ENCODE measurements at regions not wholly inside any gene's neighbourhood (a gene's known extent, or its start where the extent isn't known, plus 50 kb on each side); places are given as distances from the start of the nearest gene placed in this dataset.

- DNase-seq (ENCODE audit: low spot score) = no peak
These were observed 148.4 kb downstream of the TBX18 start for GRCh38 chr6:84615987-84616386.

DNA sequence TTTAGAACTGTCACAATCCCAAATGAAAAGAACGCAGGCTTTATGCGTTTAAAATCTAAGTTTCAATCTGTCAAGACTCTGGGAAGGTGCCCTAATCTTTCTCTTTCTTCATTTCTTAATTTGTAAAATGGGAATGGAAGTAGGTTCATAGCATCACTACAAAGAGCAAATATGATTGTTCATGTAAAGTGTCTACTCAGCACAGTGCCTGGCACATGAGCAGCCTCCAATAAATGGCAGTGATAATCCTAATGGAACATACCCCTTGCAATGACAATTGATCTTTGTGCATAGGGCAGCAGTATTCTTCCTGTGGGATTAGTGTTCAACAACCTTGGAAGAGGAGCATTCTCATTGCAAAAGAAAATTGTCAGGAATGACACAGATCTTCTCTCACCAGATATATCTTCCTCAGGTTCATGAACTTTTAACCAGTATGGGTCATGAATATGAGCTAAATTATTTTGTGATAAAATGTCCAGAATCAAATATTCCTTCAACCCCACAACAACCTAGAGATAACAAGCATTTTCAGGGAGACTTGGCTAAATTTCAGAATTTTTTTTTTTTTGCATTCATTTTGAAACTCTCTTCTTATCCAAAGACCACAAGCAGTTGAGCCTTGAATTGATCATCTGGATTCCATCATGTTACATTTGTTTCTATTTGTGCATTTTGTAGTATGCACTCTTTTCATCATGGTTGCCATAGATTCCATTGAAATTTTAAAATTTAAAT is 149.1 kb downstream of the TBX18 start:
- Histone ChIP-seq H3K4me3 (no peak overlapping the region), H4K20me1 (ENCODE audit: insufficient read depth, poor library complexity, severe bottlenecking) (no peaks in the 10 kb centered on the region)
- 78% methylated on average over 2 of the region's 2 CpGs for WGBS (ENCODE audit: low lambda C conversion rate, missing lambda C conversion rate)

More at GRCh38 chr6:84615987-84616386, 148.4 kb downstream of the TBX18 start:
- Histone ChIP-seq H4K20me1 (ENCODE audit: insufficient read depth, poor library complexity, severe bottlenecking) (no peaks in the 10 kb centered on the region), H3K36me3 (replicated peaks; ENCODE audit: insufficient read depth, low read depth) (no peaks in the 10 kb centered on the region), H3K27me3 (peaks cover 3% of the 10 kb centered on the region), H3K4me3 (no peak overlapping the region), H3K9me2 (replicated peaks; ENCODE audit: insufficient read depth) (no peaks in the 10 kb centered on the region), H3K79me2 (no peaks in the 10 kb centered on the region), H3K4me2 (no peak overlapping the region), H3K4me1 (ENCODE audit: insufficient read depth) (no peaks in the 10 kb centered on the region), H3K9me3 (ENCODE audit: low read depth) (no peaks in the 10 kb centered on the region), H3K27ac (no peak overlapping the region), H2AFZ (no peak overlapping the region)
- WGBS (ENCODE audit: low lambda C conversion rate, missing lambda C conversion rate) = 82% methylated on average over 2 of the region's 2 CpGs
- TF ChIP-seq, protein P1, sequence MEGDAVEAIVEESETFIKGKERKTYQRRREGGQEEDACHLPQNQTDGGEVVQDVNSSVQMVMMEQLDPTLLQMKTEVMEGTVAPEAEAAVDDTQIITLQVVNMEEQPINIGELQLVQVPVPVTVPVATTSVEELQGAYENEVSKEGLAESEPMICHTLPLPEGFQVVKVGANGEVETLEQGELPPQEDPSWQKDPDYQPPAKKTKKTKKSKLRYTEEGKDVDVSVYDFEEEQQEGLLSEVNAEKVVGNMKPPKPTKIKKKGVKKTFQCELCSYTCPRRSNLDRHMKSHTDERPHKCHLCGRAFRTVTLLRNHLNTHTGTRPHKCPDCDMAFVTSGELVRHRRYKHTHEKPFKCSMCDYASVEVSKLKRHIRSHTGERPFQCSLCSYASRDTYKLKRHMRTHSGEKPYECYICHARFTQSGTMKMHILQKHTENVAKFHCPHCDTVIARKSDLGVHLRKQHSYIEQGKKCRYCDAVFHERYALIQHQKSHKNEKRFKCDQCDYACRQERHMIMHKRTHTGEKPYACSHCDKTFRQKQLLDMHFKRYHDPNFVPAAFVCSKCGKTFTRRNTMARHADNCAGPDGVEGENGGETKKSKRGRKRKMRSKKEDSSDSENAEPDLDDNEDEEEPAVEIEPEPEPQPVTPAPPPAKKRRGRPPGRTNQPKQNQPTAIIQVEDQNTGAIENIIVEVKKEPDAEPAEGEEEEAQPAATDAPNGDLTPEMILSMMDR (IDR thresholded peaks at IDR 0.05; ENCODE audit: poor library complexity) = no peak
- TF ChIP-seq EZH2 (IDR thresholded peaks at IDR 0.05; ENCODE audit: borderline replicate concordance) (no peak), EZH2phosphoT487 (IDR thresholded peaks at IDR 0.05; ENCODE audit: low read depth, severe bottlenecking, unreplicated experiment) (no peak)

DNA sequence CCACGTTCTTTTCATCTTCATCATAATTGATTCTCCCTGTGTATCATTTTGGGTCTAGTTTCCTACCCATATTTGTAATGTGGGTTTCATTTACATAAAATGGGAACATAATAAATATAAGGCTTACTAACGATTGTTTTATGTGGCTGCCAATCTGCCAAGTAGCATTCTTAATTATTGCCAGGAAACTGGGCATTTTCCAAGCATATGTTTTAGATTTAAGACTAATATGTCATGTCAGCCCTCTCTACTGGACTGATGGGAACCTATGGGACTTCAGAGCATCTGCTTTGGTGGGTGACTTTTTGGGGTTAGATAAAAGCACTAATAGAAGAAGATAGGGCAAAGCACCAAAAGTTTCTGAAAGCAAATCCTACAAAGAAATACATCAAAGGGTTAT is 157.5 kb downstream of the TBX18 start:
- H2AFZ ChIP-seq = no peak overlapping the region

More for the DNA sequence above, 149.1 kb downstream of the TBX18 start:
- Histone ChIP-seq H3K36me3 (replicated peaks; ENCODE audit: insufficient read depth, low read depth) (no peaks in the 10 kb centered on the region), H3K27me3 (peaks cover 3% of the 10 kb centered on the region), H3K79me2 (no peaks in the 10 kb centered on the region), H3K4me1 (ENCODE audit: insufficient read depth) (no peaks in the 10 kb centered on the region), H3K9me2 (replicated peaks; ENCODE audit: insufficient read depth) (no peaks in the 10 kb centered on the region), H2AFZ (no peak overlapping the region), H3K4me2 (no peak overlapping the region), H3K9me3 (ENCODE audit: low read depth) (no peaks in the 10 kb centered on the region), H3K27ac (no peak overlapping the region)
- TF ChIP-seq, protein P1 (IDR thresholded peaks at IDR 0.05; ENCODE audit: poor library complexity) = no peak
- TF ChIP-seq EZH2 (IDR thresholded peaks at IDR 0.05; ENCODE audit: borderline replicate concordance) = no peak
- no peak for TF ChIP-seq EZH2phosphoT487 (IDR thresholded peaks at IDR 0.05; ENCODE audit: low read depth, severe bottlenecking, unreplicated experiment)
- DNase-seq (ENCODE audit: low spot score) = no peak

More for the DNA sequence above, 157.5 kb downstream of the TBX18 start:
- Histone ChIP-seq H3K27me3 (no peaks in the 10 kb centered on the region), H3K4me3 (no peak overlapping the region), H3K79me2 (no peaks in the 10 kb centered on the region), H3K4me1 (ENCODE audit: insufficient read depth) (no peaks in the 10 kb centered on the region), H3K9me3 (ENCODE audit: low read depth) (no peaks in the 10 kb centered on the region), H4K20me1 (ENCODE audit: insufficient read depth, poor library complexity, severe bottlenecking) (no peaks in the 10 kb centered on the region), H3K36me3 (replicated peaks; ENCODE audit: insufficient read depth, low read depth) (no peaks in the 10 kb centered on the region), H3K4me2 (no peak overlapping the region), H3K9me2 (replicated peaks; ENCODE audit: insufficient read depth) (no peaks in the 10 kb centered on the region), H3K27ac (no peak overlapping the region)
- TF ChIP-seq EZH2phosphoT487 (IDR thresholded peaks at IDR 0.05; ENCODE audit: low read depth, severe bottlenecking, unreplicated experiment) (no peak), EZH2 (IDR thresholded peaks at IDR 0.05; ENCODE audit: borderline replicate concordance) (no peak)
- TF ChIP-seq, protein P1 (IDR thresholded peaks at IDR 0.05; ENCODE audit: poor library complexity) = no peak
- DNase-seq (ENCODE audit: low spot score) = no peak
- 65% methylated on average over 2 of the region's 2 CpGs for WGBS (ENCODE audit: low lambda C conversion rate, missing lambda C conversion rate)

All from hepatocyte (in vitro differentiated cells).